ENCODE measurements at regions not wholly inside any gene's neighbourhood (a gene's known extent, or its start where the extent isn't known, plus 50 kb on each side); places are given as distances from the start of the nearest gene placed in this dataset.
"Not testable (repeated sequence)": the region's sequence is repeated elsewhere in the genome, so short reads cannot be mapped to it uniquely, and the experiment has no call there.

DNA sequence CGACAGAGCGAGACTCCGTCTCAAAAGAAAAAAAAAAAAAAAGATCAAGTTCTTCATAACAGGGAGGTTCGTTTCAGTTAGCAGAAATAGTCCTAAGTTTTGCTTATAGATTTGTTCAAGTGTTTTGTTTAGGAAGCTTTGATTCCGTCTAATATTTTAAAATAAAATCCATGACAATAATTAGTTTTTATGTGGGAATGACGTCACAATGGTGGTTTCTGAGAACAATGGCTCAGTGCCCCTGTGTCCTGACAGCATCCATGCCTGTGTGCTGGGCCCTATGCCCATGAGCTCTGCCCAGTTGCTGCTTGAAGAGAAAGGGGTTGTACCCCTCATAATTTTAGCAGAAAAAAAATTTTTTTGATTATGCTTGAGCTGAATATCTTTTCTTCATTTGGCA, 134.0 kb downstream of the SST start:
- no peak for DNase-seq (ENCODE audit: low read depth)

GRCh38 chr3:187533797-187534196, 136.4 kb downstream of the SST start:
- no peak for DNase-seq (ENCODE audit: low read depth)

DNA sequence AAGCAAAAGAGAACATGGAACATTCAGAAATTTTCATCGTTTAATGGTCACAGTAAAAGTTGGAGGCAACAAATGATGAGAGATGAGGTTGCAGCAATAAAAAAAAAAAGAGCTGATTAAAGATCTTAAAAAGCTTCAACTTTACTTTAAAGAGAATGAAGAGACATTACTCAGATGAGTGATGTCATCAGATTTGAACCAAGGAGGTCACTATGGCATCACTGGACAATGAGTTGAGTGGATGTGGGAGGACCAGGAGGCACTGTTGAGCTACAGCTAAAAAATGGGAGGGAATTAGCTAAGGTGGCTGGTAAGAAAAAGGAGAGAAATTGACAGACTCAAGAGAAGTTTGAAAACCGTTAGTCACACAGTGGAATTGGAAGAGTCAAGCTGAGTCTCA, 138.4 kb downstream of the SST start:
- DNase-seq (ENCODE audit: low read depth), result no peak

GRCh38 chr3:187522890-187523289, 147.3 kb downstream of the SST start:
- DNase-seq (ENCODE audit: low read depth), result no peak

DNA sequence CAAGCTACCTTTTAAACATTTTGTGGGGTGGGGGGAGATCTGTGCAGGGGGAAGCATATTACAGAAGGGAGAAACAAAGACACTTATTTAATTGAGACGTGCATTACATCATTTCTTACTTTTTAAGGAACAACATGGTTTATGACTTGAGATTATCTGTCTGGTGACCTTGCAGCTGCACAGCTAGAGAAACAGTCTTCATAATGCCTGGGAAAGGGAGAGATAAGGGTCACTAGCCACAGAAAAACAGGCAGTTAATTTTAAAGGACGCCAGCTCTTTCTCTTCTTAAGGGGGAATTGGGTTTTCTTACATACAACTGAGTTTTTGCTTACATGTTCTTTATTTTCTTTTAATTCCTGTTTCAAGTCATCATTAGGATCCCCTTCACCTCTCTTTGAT, 147.9 kb downstream of the SST start:
- no peak for DNase-seq (ENCODE audit: low read depth)

GRCh38 chr3:187521546-187521945, 148.6 kb downstream of the SST start:
- DNase-seq (ENCODE audit: low read depth), result no peak

DNA sequence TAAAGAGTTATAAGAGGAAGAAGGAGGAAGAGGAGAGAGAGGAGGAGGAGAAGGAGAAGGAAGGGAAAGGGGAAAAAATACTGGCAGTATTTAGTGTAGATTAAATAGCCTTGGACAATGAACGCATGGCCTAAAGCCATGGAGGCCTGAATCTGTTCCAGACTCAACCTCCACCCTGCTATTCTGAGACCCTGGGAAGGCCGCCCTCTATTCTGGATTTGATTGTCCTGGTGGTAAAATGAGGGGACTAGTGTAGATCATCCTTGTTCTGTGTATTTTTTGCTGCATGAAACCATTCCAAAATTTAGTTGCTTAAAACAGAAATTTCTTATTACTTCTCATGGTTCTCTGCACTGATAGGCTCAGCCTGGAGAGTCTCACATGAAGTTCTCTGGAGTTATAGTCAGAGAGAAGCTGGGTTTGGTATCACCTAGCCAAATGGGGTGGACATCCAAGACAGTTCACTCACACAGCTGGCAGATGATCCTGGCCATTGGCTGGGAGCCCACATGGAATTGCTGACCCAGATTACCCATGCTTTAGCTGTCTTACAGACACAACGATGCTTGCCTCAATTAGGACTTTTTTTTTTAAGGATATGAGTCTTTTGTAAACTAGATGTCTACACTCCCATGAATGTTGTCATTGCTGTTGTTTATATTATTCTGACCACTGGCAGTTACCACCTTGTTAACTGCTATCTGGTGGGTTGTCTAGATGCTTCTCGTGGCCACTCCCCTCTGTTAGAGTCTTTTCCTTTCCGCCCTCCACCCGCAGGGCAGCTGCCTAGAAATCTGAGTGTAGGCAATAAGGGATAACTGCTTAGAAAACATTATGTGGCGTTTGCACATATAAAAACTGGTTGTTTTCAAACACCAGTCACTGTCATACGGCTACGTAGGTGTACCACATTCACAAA, 149.9 kb downstream of the SST start:
- no peak for DNase-seq (ENCODE audit: low read depth)

DNA sequence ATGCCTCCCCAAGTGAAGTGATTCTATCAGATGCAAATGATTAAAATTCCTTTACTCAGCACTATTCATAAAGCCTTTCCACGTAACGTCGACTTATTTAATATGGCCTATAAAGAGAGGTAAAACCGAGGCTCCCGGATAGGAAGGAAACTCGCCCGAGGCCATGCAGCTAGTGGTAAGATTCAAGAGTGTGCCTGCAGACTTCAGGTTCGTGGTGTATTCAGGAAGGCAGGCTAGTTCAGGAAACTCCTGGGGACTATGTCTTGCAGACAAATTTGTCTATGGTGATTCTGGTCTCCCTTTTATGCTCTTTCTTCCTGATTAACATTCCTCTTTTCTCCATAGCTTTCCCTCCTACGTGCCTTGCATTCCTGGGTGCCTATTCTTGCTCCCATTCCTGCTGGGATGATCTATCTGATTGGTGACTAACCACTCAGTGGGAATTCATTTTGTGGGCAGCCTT, 150.7 kb downstream of the SST start:
- no peak for DNase-seq (ENCODE audit: low read depth)

GRCh38 chr3:187518616-187519015, 150.4 kb downstream of the RTP4 start:
- DNase-seq (ENCODE audit: low read depth), result no peak

GRCh38 chr3:187518207-187518606, 150.0 kb downstream of the RTP4 start:
- no peak for DNase-seq (ENCODE audit: low read depth)

DNA sequence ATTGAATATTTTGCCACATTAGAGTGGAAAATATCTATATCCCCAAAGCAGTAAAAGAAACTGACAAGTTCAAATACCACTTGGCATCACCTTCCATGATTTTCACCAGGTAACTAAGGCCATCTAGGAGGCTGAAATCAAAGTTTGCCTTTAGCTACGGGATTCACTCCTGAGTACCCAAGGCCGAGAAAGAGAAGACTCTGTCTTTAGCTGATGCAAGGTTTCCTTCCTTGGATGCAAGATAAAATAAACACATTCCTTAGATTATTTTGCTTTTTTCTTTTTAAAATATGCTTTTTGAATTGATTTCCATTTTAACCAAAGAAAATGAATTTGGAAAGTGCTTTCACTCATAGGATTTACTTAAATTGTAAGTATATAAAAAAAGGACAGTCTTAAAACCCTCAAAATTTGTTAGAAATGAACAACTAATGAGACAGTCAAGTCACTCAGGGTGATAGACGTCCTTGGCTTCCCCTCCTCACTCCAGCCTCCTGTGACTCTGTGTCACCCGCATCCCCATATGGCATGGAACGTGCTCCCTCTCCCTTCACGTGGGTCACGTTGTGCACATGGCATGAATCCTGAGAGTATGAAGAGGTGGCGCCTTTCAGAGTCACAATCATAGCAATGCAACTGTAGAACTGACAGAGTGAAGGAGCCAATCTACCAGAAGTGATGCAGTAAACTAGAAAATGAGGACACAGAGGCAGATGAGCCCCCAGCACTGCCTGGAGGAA, 148.4 kb downstream of the RTP4 start:
- no peak for DNase-seq (ENCODE audit: low read depth)

GRCh38 chr3:187507905-187508304, 139.7 kb downstream of the RTP4 start:
- DNase-seq (ENCODE audit: low read depth), result no peak

- no peak for DNase-seq (ENCODE audit: low read depth)
Measured at GRCh38 chr3:187507266-187507665, 139.1 kb downstream of the RTP4 start.

- DNase-seq (ENCODE audit: low read depth), result no peak
Measured at GRCh38 chr3:187504435-187504834, 136.2 kb downstream of the RTP4 start.

DNA sequence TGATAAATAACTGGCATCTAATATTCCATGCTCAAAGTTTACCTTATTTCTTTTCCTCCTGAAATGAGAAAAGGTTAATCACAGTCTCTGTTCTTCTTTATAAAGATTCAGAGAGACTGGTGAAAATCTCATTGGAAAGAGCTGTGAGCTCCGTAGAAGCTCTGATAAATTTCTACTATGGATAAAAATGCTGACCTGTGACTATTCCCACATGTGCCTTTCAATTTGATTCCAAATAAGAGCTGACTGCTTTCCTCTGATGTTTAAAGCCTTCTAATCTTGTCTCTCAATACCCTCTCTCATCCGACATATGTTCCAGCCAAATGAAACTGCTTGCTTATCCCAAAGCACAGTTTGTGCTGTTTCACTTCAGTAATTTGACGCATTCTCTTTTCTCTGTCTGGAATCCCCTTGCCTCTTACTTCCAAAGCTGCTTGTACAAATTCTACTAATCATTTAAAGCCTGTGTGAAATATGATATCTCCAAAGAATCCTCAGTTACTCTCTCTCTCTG, 130.1 kb downstream of the RTP4 start:
- no peak for DNase-seq (ENCODE audit: low read depth)

GRCh38 chr3:187497052-187497451, 128.9 kb downstream of the RTP4 start:
- DNase-seq (ENCODE audit: low read depth), result no peak

GRCh38 chr3:187494056-187494455, 125.9 kb downstream of the RTP4 start:
- DNase-seq (ENCODE audit: low read depth), result not testable (repeated sequence)

GRCh38 chr3:187491371-187491770, 123.2 kb downstream of the RTP4 start:
- no peak for DNase-seq (ENCODE audit: low read depth)

DNA sequence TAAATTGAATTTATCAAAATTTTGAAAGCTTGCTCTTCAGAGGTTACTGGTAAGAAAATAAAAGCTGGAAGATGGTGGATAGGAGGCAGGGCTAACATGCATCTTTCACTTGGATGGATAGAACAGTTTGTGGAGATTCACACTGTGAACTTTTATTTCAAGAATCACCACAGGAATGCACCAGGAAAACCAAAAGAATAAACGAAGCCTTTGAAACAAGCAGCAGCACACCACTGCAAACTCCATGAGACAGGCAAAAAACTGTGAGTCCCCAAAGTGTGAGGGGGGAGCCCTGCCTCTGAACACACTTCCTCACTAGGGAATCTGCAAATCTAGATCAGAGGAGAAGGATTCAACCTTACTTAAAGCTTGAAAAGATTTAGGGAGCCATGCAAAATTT, 122.2 kb downstream of the RTP4 start:
- no peak for DNase-seq (ENCODE audit: low read depth)

DNA sequence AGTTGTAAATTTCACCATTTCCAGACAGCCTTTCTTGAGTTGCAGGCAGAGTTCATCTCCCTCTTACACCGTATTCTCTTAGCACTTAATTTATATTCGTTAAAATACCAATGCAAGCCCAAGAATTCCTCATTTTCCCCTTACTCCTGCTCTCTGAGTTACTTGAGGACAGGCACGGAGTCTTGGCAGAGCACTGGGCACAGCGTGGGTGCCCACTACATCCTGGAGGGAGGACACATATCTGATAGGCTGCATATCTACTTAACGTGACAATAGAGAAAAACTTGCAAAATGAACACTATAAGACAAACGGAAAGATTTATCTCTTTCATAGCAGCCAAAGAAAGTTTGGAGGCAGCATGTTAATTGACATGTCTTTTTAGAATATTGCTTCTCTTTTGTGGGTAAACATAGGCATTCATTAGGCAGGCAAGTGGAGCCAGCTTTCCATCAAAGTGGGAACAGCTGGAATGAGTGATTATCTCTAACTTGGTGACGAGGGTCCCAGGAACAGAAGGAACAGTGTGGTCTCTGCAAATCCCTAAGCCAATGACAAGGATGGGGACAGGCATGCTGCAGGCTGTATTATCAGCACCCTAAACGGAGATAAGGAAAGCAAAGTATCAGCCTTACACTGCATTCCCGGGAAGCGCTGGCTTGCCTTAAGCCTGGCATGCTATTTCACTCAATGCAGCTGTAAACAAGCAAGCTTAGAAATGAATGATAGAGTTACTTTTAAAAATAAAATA, 116.5 kb downstream of the RTP4 start:
- DNase-seq (ENCODE audit: low read depth), result no peak

GRCh38 chr3:187481426-187481825, 113.2 kb downstream of the RTP4 start:
- DNase-seq (ENCODE audit: low read depth), result no peak

- DNase-seq (ENCODE audit: low read depth), result not testable (repeated sequence)
Measured at GRCh38 chr3:187475613-187476012, 107.4 kb downstream of the RTP4 start.

Data from RPMI7951 (cell line).